ENCODE measurements at regions not wholly inside any gene's neighbourhood (a gene's known extent, or its start where the extent isn't known, plus 50 kb on each side); places are given as distances from the start of the nearest gene placed in this dataset.

DNA sequence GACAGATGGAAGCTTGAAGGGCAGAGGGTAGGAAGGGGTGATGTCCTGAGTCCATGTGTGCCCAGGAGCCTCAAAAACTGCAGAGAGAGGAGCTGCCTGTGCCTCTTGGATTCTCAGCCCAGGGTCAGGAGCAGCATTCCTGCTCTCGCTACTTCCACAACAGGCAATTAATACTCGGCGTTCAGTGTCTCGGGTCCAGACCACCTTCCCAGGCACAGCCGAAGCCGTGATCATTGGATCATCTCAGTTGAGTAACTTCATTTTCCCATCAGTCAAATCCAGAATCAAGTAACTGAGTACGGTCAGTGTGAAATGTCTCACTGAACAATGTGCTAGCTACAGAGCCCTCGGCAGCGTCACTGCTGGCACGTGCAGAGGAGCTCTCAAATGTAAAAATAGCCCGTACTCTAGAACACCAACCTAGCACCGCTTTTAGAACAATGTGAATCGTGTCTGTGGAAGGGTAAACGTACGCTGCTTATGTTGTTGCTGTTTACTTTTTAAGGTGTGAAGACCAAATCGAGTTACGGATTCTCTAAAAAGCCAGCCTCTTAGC, 63.5 kb upstream of the IRX4 start:
- no peaks in the 10 kb centered on the region for H3K9me3 ChIP-seq (ENCODE audit: control insufficient read depth, insufficient read depth, low read length)
- no peak overlapping the region for H3K27ac ChIP-seq (ENCODE audit: low read depth, low read length)
- no peak overlapping the region for H3K9ac ChIP-seq (ENCODE audit: low read depth, low read length)
- H3K4me3 ChIP-seq (ENCODE audit: low read depth, low read length), result no peak overlapping the region
- H3K36me3 ChIP-seq (ENCODE audit: control insufficient read depth, insufficient read depth, low read length), result no peaks in the 10 kb centered on the region
- no peaks in the 10 kb centered on the region for H3K27me3 ChIP-seq (ENCODE audit: control insufficient read depth, insufficient read depth, low read length)
- H3K4me1 ChIP-seq (ENCODE audit: control insufficient read depth, insufficient read depth, low read length), result no peaks in the 10 kb centered on the region

DNA sequence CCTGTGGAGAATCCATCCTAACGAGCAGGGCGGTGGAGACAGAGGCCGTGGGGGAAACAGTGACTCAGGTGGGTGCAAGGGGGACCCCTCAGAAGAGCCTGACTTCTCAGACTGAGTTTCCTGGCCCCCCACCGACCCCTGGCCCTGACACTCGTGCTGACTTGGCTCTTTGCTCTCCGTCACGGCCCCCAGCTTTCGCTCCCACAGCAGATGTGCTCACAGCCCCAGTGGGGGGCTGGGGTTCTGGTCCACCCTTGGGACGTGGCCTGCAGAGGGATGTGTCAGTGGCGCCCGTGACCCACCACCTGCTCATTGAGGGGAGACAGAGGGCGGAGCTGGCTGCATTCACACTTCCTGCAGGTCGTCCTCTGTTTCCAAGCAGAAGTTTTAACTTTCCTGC, 62.9 kb upstream of the IRX4 start:
- Histone ChIP-seq H3K27ac (ENCODE audit: low read depth, low read length) (no peak overlapping the region), H3K4me1 (ENCODE audit: control insufficient read depth, insufficient read depth, low read length) (no peaks in the 10 kb centered on the region), H3K9ac (ENCODE audit: low read depth, low read length) (no peak overlapping the region), H3K9me3 (ENCODE audit: control insufficient read depth, insufficient read depth, low read length) (no peaks in the 10 kb centered on the region), H3K27me3 (ENCODE audit: control insufficient read depth, insufficient read depth, low read length) (no peaks in the 10 kb centered on the region), H3K4me3 (ENCODE audit: low read depth, low read length) (no peak overlapping the region), H3K36me3 (ENCODE audit: control insufficient read depth, insufficient read depth, low read length) (no peaks in the 10 kb centered on the region)

DNA sequence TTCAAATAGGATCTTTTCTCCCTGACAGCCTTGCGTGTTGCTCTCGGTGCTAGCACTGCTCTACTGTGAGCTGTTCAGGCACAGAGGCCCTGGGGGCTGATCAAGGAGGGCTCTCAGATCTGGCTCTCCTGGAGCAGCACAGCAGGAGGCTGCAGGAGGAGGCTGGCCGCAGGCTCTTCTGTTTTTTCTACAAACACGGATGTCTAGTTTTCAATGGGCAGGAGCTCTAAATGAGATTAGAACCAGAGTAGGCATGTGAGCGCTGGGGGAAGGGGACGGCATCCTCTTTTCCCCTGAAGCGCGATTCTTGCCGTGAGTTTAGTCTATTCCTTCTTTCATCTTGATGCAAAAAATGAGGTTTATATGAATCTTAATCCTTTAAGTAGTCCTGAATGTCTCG, 61.7 kb upstream of the IRX4 start:
- Histone ChIP-seq H3K27ac (ENCODE audit: low read depth, low read length) (no peak overlapping the region), H3K4me3 (ENCODE audit: low read depth, low read length) (no peak overlapping the region), H3K27me3 (ENCODE audit: control insufficient read depth, insufficient read depth, low read length) (no peaks in the 10 kb centered on the region), H3K36me3 (ENCODE audit: control insufficient read depth, insufficient read depth, low read length) (no peaks in the 10 kb centered on the region), H3K9me3 (ENCODE audit: control insufficient read depth, insufficient read depth, low read length) (no peaks in the 10 kb centered on the region), H3K9ac (ENCODE audit: low read depth, low read length) (no peak overlapping the region), H3K4me1 (ENCODE audit: control insufficient read depth, insufficient read depth, low read length) (no peaks in the 10 kb centered on the region)

DNA sequence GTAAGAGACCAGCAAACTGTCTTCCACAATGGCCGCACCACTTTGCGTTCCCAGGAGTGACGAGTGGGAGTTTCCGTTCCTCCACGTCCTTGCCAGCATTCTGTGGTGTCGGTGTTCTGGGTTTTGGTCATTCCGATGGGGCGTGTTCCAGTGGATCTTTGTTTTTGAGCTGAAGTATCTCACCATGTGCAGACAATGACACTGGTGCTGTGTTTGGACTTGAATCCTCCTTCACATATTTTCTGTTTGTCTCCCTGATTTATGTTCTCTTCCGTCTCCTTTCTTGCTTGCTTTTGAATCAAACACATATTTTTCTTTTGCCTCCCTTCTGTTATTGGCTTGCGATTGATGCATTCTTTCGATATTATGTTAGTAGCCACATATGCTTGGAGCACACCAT, 60.8 kb upstream of the IRX4 start:
- Histone ChIP-seq H3K9me3 (ENCODE audit: control insufficient read depth, insufficient read depth, low read length) (no peaks in the 10 kb centered on the region), H3K36me3 (ENCODE audit: control insufficient read depth, insufficient read depth, low read length) (no peaks in the 10 kb centered on the region), H3K27ac (ENCODE audit: low read depth, low read length) (no peak overlapping the region), H3K4me1 (ENCODE audit: control insufficient read depth, insufficient read depth, low read length) (no peaks in the 10 kb centered on the region), H3K4me3 (ENCODE audit: low read depth, low read length) (no peak overlapping the region), H3K27me3 (ENCODE audit: control insufficient read depth, insufficient read depth, low read length) (no peaks in the 10 kb centered on the region), H3K9ac (ENCODE audit: low read depth, low read length) (no peak overlapping the region)

DNA sequence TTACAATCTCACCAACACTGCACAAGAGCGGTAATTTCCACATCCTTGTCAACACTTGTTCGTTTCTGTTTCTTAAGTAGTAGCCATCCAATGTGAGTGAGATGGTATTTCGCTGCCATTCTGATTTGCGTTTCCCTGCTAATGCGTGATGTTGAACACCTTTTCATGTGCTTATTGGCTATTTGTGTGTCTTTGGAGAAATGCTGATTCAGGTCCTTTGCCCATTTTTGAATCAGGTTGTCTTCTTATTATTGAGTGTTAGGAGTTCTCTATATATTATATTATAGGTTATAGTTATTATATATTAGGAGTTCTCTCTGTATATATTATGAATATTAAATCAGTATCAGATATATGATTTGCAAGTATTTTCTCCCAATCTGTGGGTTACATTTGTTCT, 59.9 kb upstream of the IRX4 start:
- Histone ChIP-seq H3K27me3 (ENCODE audit: control insufficient read depth, insufficient read depth, low read length) (no peaks in the 10 kb centered on the region), H3K9me3 (ENCODE audit: control insufficient read depth, insufficient read depth, low read length) (no peaks in the 10 kb centered on the region), H3K36me3 (ENCODE audit: control insufficient read depth, insufficient read depth, low read length) (no peaks in the 10 kb centered on the region), H3K27ac (ENCODE audit: low read depth, low read length) (no peak overlapping the region), H3K4me1 (ENCODE audit: control insufficient read depth, insufficient read depth, low read length) (no peaks in the 10 kb centered on the region), H3K4me3 (ENCODE audit: low read depth, low read length) (no peak overlapping the region), H3K9ac (ENCODE audit: low read depth, low read length) (no peak overlapping the region)

DNA sequence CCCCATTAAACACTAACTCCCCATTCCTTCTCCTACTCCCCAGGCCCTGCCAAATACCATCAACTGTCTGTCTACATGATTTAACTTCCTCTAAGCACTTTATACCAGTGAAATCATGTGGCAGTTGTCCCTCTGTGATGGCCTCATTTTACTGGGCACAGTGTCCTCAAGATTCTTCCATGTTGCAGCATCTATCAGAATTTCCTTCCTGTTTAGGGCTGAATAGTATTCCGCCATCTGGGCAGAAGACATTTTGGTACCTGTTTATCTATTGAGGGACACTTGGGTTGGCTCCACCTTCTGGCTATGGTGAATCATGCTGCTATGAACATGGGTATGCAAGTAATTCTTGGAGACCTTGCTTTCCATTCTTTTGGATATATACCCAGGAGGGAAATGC, 59.4 kb upstream of the IRX4 start:
- H3K9ac ChIP-seq (ENCODE audit: low read depth, low read length), result no peak overlapping the region
- no peaks in the 10 kb centered on the region for H3K4me1 ChIP-seq (ENCODE audit: control insufficient read depth, insufficient read depth, low read length)
- H3K27ac ChIP-seq (ENCODE audit: low read depth, low read length), result no peak overlapping the region
- no peaks in the 10 kb centered on the region for H3K9me3 ChIP-seq (ENCODE audit: control insufficient read depth, insufficient read depth, low read length)
- H3K4me3 ChIP-seq (ENCODE audit: low read depth, low read length), result no peak overlapping the region
- no peaks in the 10 kb centered on the region for H3K36me3 ChIP-seq (ENCODE audit: control insufficient read depth, insufficient read depth, low read length)
- H3K27me3 ChIP-seq (ENCODE audit: control insufficient read depth, insufficient read depth, low read length), result no peaks in the 10 kb centered on the region

DNA sequence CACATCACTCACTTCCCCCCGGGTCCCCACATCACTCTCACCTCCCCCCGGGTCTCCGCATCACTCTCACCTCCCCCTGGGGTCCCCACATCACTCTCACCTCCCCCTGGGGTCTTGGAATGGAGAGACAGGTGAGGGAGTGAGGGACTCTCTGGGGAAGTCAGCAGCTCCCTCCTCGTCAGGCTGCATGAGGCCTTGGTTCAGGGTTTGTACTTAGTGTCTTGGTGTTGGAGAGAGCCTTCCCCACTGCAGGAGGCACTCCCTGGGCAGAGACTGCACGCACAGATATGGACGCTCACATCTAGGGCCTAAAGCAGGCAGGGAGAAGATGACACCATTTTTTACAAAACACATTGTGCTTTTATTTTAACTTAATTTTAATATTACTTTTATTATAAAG, 56.5 kb upstream of the IRX4 start:
- no peaks in the 10 kb centered on the region for H3K27me3 ChIP-seq (ENCODE audit: control insufficient read depth, insufficient read depth, low read length)
- no peak overlapping the region for H3K4me3 ChIP-seq (ENCODE audit: low read depth, low read length)
- no peak overlapping the region for H3K9ac ChIP-seq (ENCODE audit: low read depth, low read length)
- H3K4me1 ChIP-seq (ENCODE audit: control insufficient read depth, insufficient read depth, low read length), result no peaks in the 10 kb centered on the region
- H3K27ac ChIP-seq (ENCODE audit: low read depth, low read length), result no peak overlapping the region
- no peaks in the 10 kb centered on the region for H3K36me3 ChIP-seq (ENCODE audit: control insufficient read depth, insufficient read depth, low read length)
- H3K9me3 ChIP-seq (ENCODE audit: control insufficient read depth, insufficient read depth, low read length), result no peaks in the 10 kb centered on the region

DNA sequence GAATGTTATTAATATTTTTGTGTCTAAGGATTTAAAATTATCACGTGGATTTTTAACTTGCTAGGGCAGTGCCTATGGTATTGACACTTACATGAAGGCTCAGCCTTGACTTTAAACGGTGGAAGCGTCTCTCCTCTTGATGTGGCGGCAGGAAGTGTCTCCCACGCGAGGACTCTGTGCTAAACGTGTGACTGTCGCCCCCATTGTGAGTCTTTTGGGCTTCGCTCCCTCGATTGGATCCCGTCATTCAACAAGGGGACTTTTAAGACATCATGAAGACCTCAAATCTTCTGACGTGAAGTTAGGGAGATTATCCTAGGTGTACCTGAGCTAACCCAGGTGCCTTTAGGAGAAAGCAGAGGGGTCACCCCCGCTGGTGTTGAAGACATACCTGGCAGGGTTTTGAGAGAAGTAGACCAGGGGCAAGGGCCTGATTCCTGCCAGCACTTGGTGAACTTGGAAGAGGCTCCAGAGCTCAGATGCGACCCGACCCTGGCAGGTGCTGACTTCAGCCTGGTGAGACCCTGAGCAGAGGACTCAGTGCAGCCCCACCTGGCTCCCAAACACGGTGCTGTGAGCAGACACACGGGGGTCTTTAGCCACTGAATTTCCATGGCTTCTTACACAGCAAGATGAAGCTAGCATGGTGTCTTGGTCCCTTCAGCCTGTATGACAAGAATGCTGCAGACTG, 55.7 kb upstream of the IRX4 start:
- no peak overlapping the region for H3K27ac ChIP-seq (ENCODE audit: low read depth, low read length)
- no peak overlapping the region for H3K9ac ChIP-seq (ENCODE audit: low read depth, low read length)
- H3K27me3 ChIP-seq (ENCODE audit: control insufficient read depth, insufficient read depth, low read length), result no peaks in the 10 kb centered on the region
- H3K9me3 ChIP-seq (ENCODE audit: control insufficient read depth, insufficient read depth, low read length), result no peaks in the 10 kb centered on the region
- H3K4me3 ChIP-seq (ENCODE audit: low read depth, low read length), result no peak overlapping the region
- no peaks in the 10 kb centered on the region for H3K4me1 ChIP-seq (ENCODE audit: control insufficient read depth, insufficient read depth, low read length)
- no peaks in the 10 kb centered on the region for H3K36me3 ChIP-seq (ENCODE audit: control insufficient read depth, insufficient read depth, low read length)

DNA sequence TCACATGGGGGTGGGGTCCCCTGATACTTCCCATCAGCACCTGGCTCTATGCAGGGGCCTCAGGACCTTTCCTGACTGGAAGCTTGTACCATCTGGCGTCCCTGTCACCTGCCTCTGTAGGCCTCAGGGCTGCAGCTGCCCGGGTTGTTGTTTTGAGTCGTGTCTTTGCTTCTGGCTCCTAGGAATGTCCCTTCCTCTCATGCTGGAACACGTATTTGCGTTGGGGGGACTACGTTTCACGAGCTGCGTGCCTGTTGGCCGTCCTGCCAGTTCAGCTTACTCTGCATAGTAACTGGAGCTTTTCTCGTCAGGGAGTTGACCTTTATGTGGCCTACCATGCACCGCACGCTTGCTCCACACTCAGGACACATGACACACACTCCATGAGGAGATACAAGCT, 54.9 kb upstream of the IRX4 start:
- H3K9ac ChIP-seq (ENCODE audit: low read depth, low read length), result no peak overlapping the region
- no peaks in the 10 kb centered on the region for H3K4me1 ChIP-seq (ENCODE audit: control insufficient read depth, insufficient read depth, low read length)
- H3K4me3 ChIP-seq (ENCODE audit: low read depth, low read length), result no peak overlapping the region
- H3K27me3 ChIP-seq (ENCODE audit: control insufficient read depth, insufficient read depth, low read length), result peaks cover 6% of the 10 kb centered on the region
- no peaks in the 10 kb centered on the region for H3K9me3 ChIP-seq (ENCODE audit: control insufficient read depth, insufficient read depth, low read length)
- H3K36me3 ChIP-seq (ENCODE audit: control insufficient read depth, insufficient read depth, low read length), result no peaks in the 10 kb centered on the region
- H3K27ac ChIP-seq (ENCODE audit: low read depth, low read length), result no peak overlapping the region

DNA sequence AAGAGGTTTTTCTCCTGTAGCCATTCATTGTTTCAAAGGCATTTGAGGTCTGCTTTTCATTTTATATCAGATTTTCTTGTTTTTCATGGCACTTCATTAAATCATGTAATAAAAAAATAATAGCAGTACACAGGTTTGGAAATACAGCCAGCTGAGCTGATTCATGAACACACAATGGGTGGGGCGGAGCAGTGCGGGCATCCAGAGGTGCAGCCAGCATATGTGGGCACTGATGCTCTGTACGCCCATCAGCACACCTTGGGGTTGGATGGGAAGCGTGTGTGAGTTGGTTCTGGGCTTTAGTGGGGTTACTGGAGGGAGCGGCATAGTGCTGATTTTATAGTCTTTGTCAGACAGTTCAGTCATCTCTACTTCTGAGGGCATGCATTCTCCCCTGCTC, 54.2 kb upstream of the IRX4 start:
- H3K27ac ChIP-seq (ENCODE audit: low read depth, low read length), result no peak overlapping the region
- H3K9me3 ChIP-seq (ENCODE audit: control insufficient read depth, insufficient read depth, low read length), result no peaks in the 10 kb centered on the region
- H3K36me3 ChIP-seq (ENCODE audit: control insufficient read depth, insufficient read depth, low read length), result no peaks in the 10 kb centered on the region
- 0 out of 2 replicates have a peak, but pooled peaks cover 1% of the 10 kb centered on the region for H3K4me1 ChIP-seq (ENCODE audit: control insufficient read depth, insufficient read depth, low read length)
- H3K9ac ChIP-seq (ENCODE audit: low read depth, low read length), result no peak overlapping the region
- no peak overlapping the region for H3K4me3 ChIP-seq (ENCODE audit: low read depth, low read length)
- H3K27me3 ChIP-seq (ENCODE audit: control insufficient read depth, insufficient read depth, low read length), result peaks cover 13% of the 10 kb centered on the region

DNA sequence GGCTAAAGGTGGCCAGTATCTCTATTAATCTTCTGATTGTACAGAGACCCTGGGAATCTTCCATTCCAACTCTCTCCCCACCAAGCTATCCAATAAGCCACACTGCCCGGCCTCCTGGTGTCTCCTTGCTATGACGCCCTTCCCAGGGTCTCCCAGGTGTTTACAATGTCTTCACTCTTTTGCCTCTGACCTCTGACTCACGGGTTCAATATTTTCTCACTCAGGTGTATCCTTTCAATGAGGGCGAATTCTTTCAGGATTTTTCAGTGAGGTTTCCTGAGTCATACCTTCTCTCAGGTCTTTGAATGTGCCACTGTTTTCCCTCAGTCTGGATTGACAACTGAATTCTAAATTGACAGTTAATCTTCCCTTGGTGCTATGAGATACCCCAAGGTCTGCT, 53.7 kb upstream of the IRX4 start:
- Histone ChIP-seq H3K4me3 (ENCODE audit: low read depth, low read length) (no peak overlapping the region), H3K9me3 (ENCODE audit: control insufficient read depth, insufficient read depth, low read length) (no peaks in the 10 kb centered on the region), H3K4me1 (ENCODE audit: control insufficient read depth, insufficient read depth, low read length) (peaks cover 5% of the 10 kb centered on the region; the same call in 1 of the 2 replicates), H3K27ac (ENCODE audit: low read depth, low read length) (no peak overlapping the region), H3K27me3 (ENCODE audit: control insufficient read depth, insufficient read depth, low read length) (peaks cover 17% of the 10 kb centered on the region), H3K36me3 (ENCODE audit: control insufficient read depth, insufficient read depth, low read length) (no peaks in the 10 kb centered on the region), H3K9ac (ENCODE audit: low read depth, low read length) (no peak overlapping the region)
